GM12878 (cell line): ENCODE measurements at regions not wholly inside any gene's neighbourhood (a gene's known extent, or its start where the extent isn't known, plus 50 kb on each side); places are given as distances from the start of the nearest gene placed in this dataset.

ENCODE experiments used
- BCL11A ChIP-seq: IDR thresholded peaks from 2 replicates; pipeline ENCODE4 v1.6.1; 2011; ENCODE audit warnings: low read depth, low read length
- CBFB ChIP-seq: IDR thresholded peaks from 2 replicates; pipeline ENCODE4 v1.6.1; 2016; ENCODE audit warnings: antibody characterized with exemption, low read depth
- MXI1 ChIP-seq: fragments of 150-350 bp; IDR thresholded peaks from 2 replicates; pipeline ENCODE4 v1.6.1; 2011; ENCODE audit warnings: low read depth, mild to moderate bottlenecking, inconsistent platforms, low read length, improper control_type of control experiment
- MYC ChIP-seq: IDR thresholded peaks from 2 replicates; pipeline ENCODE4 v1.6.1; 2011; ENCODE audit warnings: mild to moderate bottlenecking, low read length, moderate library complexity, inconsistent platforms; ENCODE audit not compliant: insufficient read depth, insufficient replicate concordance, insufficient read length, severe bottlenecking
- POLR2A ChIP-seq: IDR thresholded peaks from 2 replicates; pipeline ENCODE4 v1.6.1; 2011; ENCODE audit warnings: low read depth, mild to moderate bottlenecking, low read length
- RAD21 ChIP-seq: IDR thresholded peaks from 2 replicates; pipeline ENCODE4 v1.6.1; 2011; ENCODE audit warnings: mild to moderate bottlenecking, low read depth, low read length, moderate library complexity; ENCODE audit not compliant: insufficient read depth
- SPI1 ChIP-seq: IDR thresholded peaks from 2 replicates; pipeline ENCODE4 v1.6.1; 2011; ENCODE audit warnings: low read depth, mild to moderate bottlenecking, low read length, moderate library complexity, borderline replicate concordance; ENCODE audit not compliant: insufficient read depth
- USF2 ChIP-seq: IDR thresholded peaks from 2 replicates; pipeline ENCODE4 v1.6.1; 2011; ENCODE audit warnings: low read depth, low read length, improper control_type of control experiment, borderline replicate concordance
- TF ChIP-seq, protein P1 (sequence below), 3 experiments: IDR thresholded peaks in 2 of 3; conservative IDR thresholded peaks in 1 of 3; 2 replicates each; pipeline ENCODE4 v1.5.1; 2011; ENCODE audit warnings: low read depth in 3 of 3, low read length in 3 of 3, mild to moderate bottlenecking in 3 of 3, control low read depth in 2 of 3, moderate library complexity in 2 of 3, inconsistent platforms in 1 of 3, mixed read lengths in 1 of 3; ENCODE audit not compliant: control insufficient read depth in 2 of 3, insufficient read depth in 1 of 3; ENCODE audit errors: extremely low read depth in 1 of 3

DNA sequence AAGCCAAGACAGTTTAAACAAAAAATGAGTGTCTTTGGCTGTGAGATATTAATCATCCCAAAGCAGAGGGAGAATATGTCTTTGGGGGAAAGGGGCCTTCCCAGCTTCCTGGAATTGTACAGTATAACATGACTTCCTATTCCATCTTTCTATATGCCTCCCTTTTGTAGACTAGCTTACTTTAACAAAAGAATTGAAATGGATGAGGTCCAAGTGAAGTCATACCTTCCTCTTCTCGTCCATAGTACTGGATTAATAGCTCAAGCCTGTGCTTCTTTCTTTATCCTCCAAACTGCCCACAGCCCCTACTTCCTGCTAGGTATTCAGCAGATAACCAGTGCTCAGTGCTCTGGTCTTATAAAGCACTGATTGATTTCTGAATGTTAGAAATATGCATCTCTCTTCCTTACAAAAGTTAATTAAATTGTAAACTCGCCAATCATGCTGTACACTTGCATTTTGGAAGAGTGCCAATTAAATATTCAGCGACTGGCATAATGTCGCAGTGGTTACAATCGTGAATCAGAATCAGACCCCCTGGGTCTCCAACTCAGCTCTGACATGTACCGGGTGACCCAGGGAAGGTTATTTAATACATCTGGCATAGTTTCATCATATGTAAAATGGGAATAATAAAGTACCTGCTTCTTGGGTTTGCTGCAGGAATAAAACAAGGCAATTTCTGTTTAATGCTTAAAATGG is 325.1 kb downstream of the RND3 start:
- TF ChIP-seq, protein P1, sequence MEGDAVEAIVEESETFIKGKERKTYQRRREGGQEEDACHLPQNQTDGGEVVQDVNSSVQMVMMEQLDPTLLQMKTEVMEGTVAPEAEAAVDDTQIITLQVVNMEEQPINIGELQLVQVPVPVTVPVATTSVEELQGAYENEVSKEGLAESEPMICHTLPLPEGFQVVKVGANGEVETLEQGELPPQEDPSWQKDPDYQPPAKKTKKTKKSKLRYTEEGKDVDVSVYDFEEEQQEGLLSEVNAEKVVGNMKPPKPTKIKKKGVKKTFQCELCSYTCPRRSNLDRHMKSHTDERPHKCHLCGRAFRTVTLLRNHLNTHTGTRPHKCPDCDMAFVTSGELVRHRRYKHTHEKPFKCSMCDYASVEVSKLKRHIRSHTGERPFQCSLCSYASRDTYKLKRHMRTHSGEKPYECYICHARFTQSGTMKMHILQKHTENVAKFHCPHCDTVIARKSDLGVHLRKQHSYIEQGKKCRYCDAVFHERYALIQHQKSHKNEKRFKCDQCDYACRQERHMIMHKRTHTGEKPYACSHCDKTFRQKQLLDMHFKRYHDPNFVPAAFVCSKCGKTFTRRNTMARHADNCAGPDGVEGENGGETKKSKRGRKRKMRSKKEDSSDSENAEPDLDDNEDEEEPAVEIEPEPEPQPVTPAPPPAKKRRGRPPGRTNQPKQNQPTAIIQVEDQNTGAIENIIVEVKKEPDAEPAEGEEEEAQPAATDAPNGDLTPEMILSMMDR (IDR thresholded peaks at IDR 0.05 in 2 of 3, conservative IDR thresholded peaks at IDR 0.05 in 1 of 3; ENCODE audit: control insufficient read depth in 2 of 3, extremely low read depth in 1 of 3, insufficient read depth in 1 of 3, low read depth in 3 of 3, low read length in 3 of 3): no peak
- TF ChIP-seq CBFB (no peak), POLR2A (no peak), MYC (no peak), RAD21 (no peak), SPI1 (no peak), USF2 (no peak), BCL11A (no peak), MXI1 (no peak)
